WTC11 (cell line): ENCODE measurements at regions not wholly inside any gene's neighbourhood (a gene's known extent, or its start where the extent isn't known, plus 50 kb on each side); places are given as distances from the start of the nearest gene placed in this dataset.

ENCODE experiments used
- CDX4 ChIP-seq: fragments of 250-450 bp; sonication (Bioruptor Pico); IDR thresholded peaks from 2 replicates; pipeline ENCODE4 v1.9.0; 2021; ENCODE audit warnings: moderate library complexity, mild to moderate bottlenecking, inconsistent platforms, borderline replicate concordance
- CTCF ChIP-seq: fragments of 200-600 bp; IDR thresholded peaks from 2 replicates; pipeline ENCODE4 v1.8.0; 2022; ENCODE audit warnings: antibody characterized with exemption
- ELF4 ChIP-seq: sonication (generic); formaldehyde crosslinking; IDR thresholded peaks from 2 replicates; pipeline ENCODE4 v1.8.1; 2022; ENCODE audit warnings: low read depth, mild to moderate bottlenecking, moderate library complexity, missing genetic modification reagents
- FOXP4 ChIP-seq: sonication (generic); formaldehyde crosslinking; IDR thresholded peaks from 2 replicates; pipeline ENCODE4 v1.8.0; 2022; ENCODE audit warnings: mild to moderate bottlenecking, missing genetic modification reagents
- MAX ChIP-seq: sonication (generic); formaldehyde crosslinking; IDR thresholded peaks from 2 replicates; pipeline ENCODE4 v1.8.0; 2022; ENCODE audit warnings: mild to moderate bottlenecking, missing genetic modification reagents
- MLX ChIP-seq: sonication (generic); formaldehyde crosslinking; IDR thresholded peaks from 2 replicates; pipeline ENCODE4 v1.8.1; 2023; ENCODE audit warnings: mild to moderate bottlenecking, missing genetic modification reagents, moderate library complexity
- NFYB ChIP-seq: sonication (generic); formaldehyde crosslinking; conservative IDR thresholded peaks from 2 replicates; pipeline ENCODE4 v1.8.0; 2022; ENCODE audit warnings: low read depth, missing genetic modification reagents
- RELA ChIP-seq: sonication (generic); formaldehyde crosslinking; IDR thresholded peaks from 2 replicates; pipeline ENCODE4 v1.8.1; 2022; ENCODE audit warnings: missing genetic modification reagents, mild to moderate bottlenecking, borderline replicate concordance
- SP1 ChIP-seq: sonication (generic); formaldehyde crosslinking; conservative IDR thresholded peaks from 2 replicates; pipeline ENCODE4 v1.8.1; 2022; ENCODE audit warnings: missing genetic modification reagents
- USF2 ChIP-seq: sonication (generic); formaldehyde crosslinking; IDR thresholded peaks from 2 replicates; pipeline ENCODE4 v1.8.1; 2023; ENCODE audit warnings: mild to moderate bottlenecking, missing genetic modification reagents, moderate library complexity
- ZBTB21 ChIP-seq: sonication (generic); formaldehyde crosslinking; IDR thresholded peaks from 2 replicates; pipeline ENCODE4 v1.8.1; 2023; ENCODE audit warnings: mild to moderate bottlenecking, missing genetic modification reagents, borderline replicate concordance
- ZNF121 ChIP-seq: sonication (generic); formaldehyde crosslinking; IDR thresholded peaks from 2 replicates; pipeline ENCODE4 v1.8.0; 2023; ENCODE audit warnings: missing genetic modification reagents

GRCh38 chr14:44804391-44804790 is 157.4 kb downstream of the KLHL28 start:
- TF ChIP-seq CDX4 (CRISPR knock-in tag), result no peak
- TF ChIP-seq ZBTB21 (CRISPR knock-in tag), result no peak
- TF ChIP-seq NFYB (CRISPR knock-in tag), result no peak
- TF ChIP-seq USF2 (CRISPR knock-in tag), result no peak
- TF ChIP-seq CTCF, result no peak
- no peak for TF ChIP-seq MLX (CRISPR knock-in tag)
- TF ChIP-seq MAX, result no peak
- no peak for TF ChIP-seq RELA (CRISPR knock-in tag)
- no peak for TF ChIP-seq ELF4 (CRISPR knock-in tag)
- TF ChIP-seq ZNF121, result no peak
- TF ChIP-seq FOXP4 (CRISPR knock-in tag), result no peak
- no peak for TF ChIP-seq SP1 (CRISPR knock-in tag)
